ENCODE measurements at regions not wholly inside any gene's neighbourhood (a gene's known extent, or its start where the extent isn't known, plus 50 kb on each side); places are given as distances from the start of the nearest gene placed in this dataset.
A peak's percentile ranks its signal among the peaks of the same experiment; 100 is the strongest.

- no peak for DNase-seq
These were observed 55.5 kb upstream of the ST6GAL2 start for GRCh38 chr2:106941372-106941993.

- no peak for DNase-seq
These were observed 57.7 kb upstream of the ST6GAL2 start for GRCh38 chr2:106943468-106944200.

- DNase-seq, result no peak
These were observed 58.2 kb upstream of the ST6GAL2 start for GRCh38 chr2:106944215-106944614.

- no peak for DNase-seq
These were observed 62.6 kb upstream of the ST6GAL2 start for GRCh38 chr2:106948540-106948939.

- no peak for DNase-seq
These were observed 67.3 kb upstream of the ST6GAL2 start for GRCh38 chr2:106953236-106953635.

GRCh38 chr2:106953779-106954178, 67.8 kb upstream of the ST6GAL2 start:
- DNase-seq, result no peak

GRCh38 chr2:106954304-106954703, 68.3 kb upstream of the ST6GAL2 start:
- DNase-seq, result no peak

- peak; percentile 12 for DNase-seq
These were observed 70.4 kb upstream of the ST6GAL2 start for GRCh38 chr2:106956416-106956815.

- no peak for DNase-seq
These were observed 70.9 kb upstream of the ST6GAL2 start for GRCh38 chr2:106956879-106957278.

GRCh38 chr2:106959975-106960682, 74.2 kb upstream of the ST6GAL2 start:
- no peak for DNase-seq

- DNase-seq, result no peak
These were observed 74.8 kb upstream of the ST6GAL2 start for GRCh38 chr2:106960683-106961161.

- DNase-seq, result no peak
These were observed 75.4 kb upstream of the ST6GAL2 start for GRCh38 chr2:106961328-106961727.

- no peak for DNase-seq
These were observed 77.2 kb upstream of the ST6GAL2 start for GRCh38 chr2:106963156-106963555.

- no peak for DNase-seq
These were observed 77.9 kb upstream of the ST6GAL2 start for GRCh38 chr2:106963893-106964292.

GRCh38 chr2:106965611-106966010, 79.6 kb upstream of the ST6GAL2 start:
- DNase-seq, result no peak

GRCh38 chr2:106969777-106970176, 83.8 kb upstream of the ST6GAL2 start:
- DNase-seq, result no peak

GRCh38 chr2:106970471-106971261, 84.7 kb upstream of the ST6GAL2 start:
- no peak for DNase-seq

- no peak for DNase-seq
These were observed 86.8 kb upstream of the ST6GAL2 start for GRCh38 chr2:106972782-106973181.

GRCh38 chr2:106974891-106975290, 88.9 kb upstream of the ST6GAL2 start:
- no peak for DNase-seq

GRCh38 chr2:106975641-106976040, 89.7 kb upstream of the ST6GAL2 start:
- DNase-seq, result no peak

GRCh38 chr2:106976548-106976947, 90.6 kb upstream of the ST6GAL2 start:
- DNase-seq, result no peak

GRCh38 chr2:106977717-106978116, 91.8 kb upstream of the ST6GAL2 start:
- no peak for DNase-seq

GRCh38 chr2:106978647-106979046, 92.7 kb upstream of the ST6GAL2 start:
- DNase-seq, result no peak

Measured in midbrain (tissue), 1 donor.